K562 (cell line): ENCODE measurements at regions not wholly inside any gene's neighbourhood (a gene's known extent, or its start where the extent isn't known, plus 50 kb on each side); places are given as distances from the start of the nearest gene placed in this dataset.
A peak's percentile ranks its signal among the peaks of the same experiment; 100 is the strongest.

ENCODE experiments used
- ATAC-seq: fragments of 200-7000 bp; cut with Tn5 transposase; 3 replicates; pipeline ENCODE4 v1.9.1; 2020; ENCODE audit warnings: moderate library complexity
- BruUV-seq: library from RNA; stranded (reverse); fragments of 400-500 nt; replicated peaks from 2 replicates; lab custom pipeline; 2021; lab: Mats Ljungman, UMichigan
- CTCF ChIA-PET: fragments of 300-600 bp; formaldehyde crosslinking; extraction: SDS; loops from one replicate; lab custom pipeline; 2021; ENCODE audit warnings: low intra/inter-chr PET ratio; lab: Yijun Ruan, JAX
- POLR2A ChIA-PET: fragments of 300-600, 350-650 bp; sonication (Branson Sonifier 250); formaldehyde crosslinking; extraction: SDS; loops from one replicate; lab custom pipeline; 2021; ENCODE audit warnings: antibody characterized with exemption, inconsistent platforms; lab: Yijun Ruan, JAX
- DNase-seq, 4 experiments: peaks; one replicate each; pipeline versions ENCODE4 v3.0.0 to v3.0.0-alpha.2; 2011 to 2018; ENCODE audit warnings: low spot score in 3 of 4, mixed read lengths in 3 of 4; ENCODE audit errors: extremely low read depth in 1 of 4
- FAIRE-seq: peaks from 2 replicates; lab custom pipeline; 2011; peaks lifted over from hg19 to GRCh38; lab: Jason Lieb, UNC
- H2AFZ ChIP-seq: 2 replicates; pipeline ENCODE4 v1.6.0; 2011; ENCODE audit warnings: low read depth, low read length, control low read depth, inconsistent platforms
- H3K27ac ChIP-seq: fragments of 200-600 bp; 3 replicates; pipeline ENCODE4 v1.8.0; 2011; ENCODE audit warnings: low read depth, mild to moderate bottlenecking, control low read depth, inconsistent platforms, low read length, moderate library complexity, mixed read lengths; ENCODE audit errors: extremely low read depth
- H3K27me3 ChIP-seq, 2 experiments: fragments of 300-600 bp in 1 of 2; 2 replicates in 1 of 2; 3 replicates in 1 of 2; pipeline versions ENCODE4 v1.6.0 to v1.8.0; 2011; ENCODE audit warnings: inconsistent platforms in 2 of 2, low read length in 2 of 2, mild to moderate bottlenecking in 1 of 2, mixed read lengths in 1 of 2, moderate library complexity in 1 of 2; ENCODE audit not compliant: control insufficient read depth in 2 of 2, insufficient read depth in 2 of 2
- H3K36me3 ChIP-seq: fragments of 300-600 bp; 3 replicates; pipeline ENCODE4 v1.8.0; 2011; ENCODE audit warnings: mild to moderate bottlenecking, low read length, inconsistent platforms; ENCODE audit not compliant: control insufficient read depth, insufficient read depth
- H3K4me1 ChIP-seq, 2 experiments: fragments of 200-600 bp in 1 of 2; replicated peaks in 1 of 2; 2 replicates in 1 of 2; 3 replicates in 1 of 2; pipeline versions ENCODE4 v1.5.1 to v1.8.0; 2011; ENCODE audit warnings: inconsistent platforms in 2 of 2, low read length in 2 of 2, mild to moderate bottlenecking in 1 of 2, mixed read lengths in 1 of 2, moderate library complexity in 1 of 2; ENCODE audit not compliant: control insufficient read depth in 2 of 2, insufficient read depth in 2 of 2
- H3K4me2 ChIP-seq: 2 replicates; pipeline ENCODE4 v1.6.1; 2011; ENCODE audit warnings: low read length, control low read depth, inconsistent platforms, mixed read lengths; ENCODE audit not compliant: insufficient read depth
- H3K4me3 ChIP-seq: fragments of 200-600 bp; sonication (generic), shearing (Covaris generic); 2 replicates; pipeline ENCODE4 v1.5.1; 2016; ENCODE audit warnings: control low read depth, inconsistent platforms
- H3K79me2 ChIP-seq: fragments of 200-600 bp; 3 replicates; pipeline ENCODE4 v1.8.0; 2011; ENCODE audit warnings: low read length, inconsistent platforms; ENCODE audit not compliant: control insufficient read depth, insufficient read depth
- H3K9ac ChIP-seq, 2 experiments: 2 replicates each; pipeline versions ENCODE4 v1.6.0 to v1.6.1; 2011; ENCODE audit warnings: low read depth in 2 of 2, low read length in 2 of 2, control low read depth in 1 of 2, inconsistent platforms in 1 of 2, mild to moderate bottlenecking in 1 of 2, mixed read lengths in 1 of 2; ENCODE audit not compliant: insufficient read depth in 1 of 2
- H3K9me1 ChIP-seq: one replicate; pipeline ENCODE4 v1.6.0; 2011; ENCODE audit warnings: inconsistent platforms, mild to moderate bottlenecking, low read length, moderate library complexity; ENCODE audit not compliant: control insufficient read depth, insufficient read depth
- H3K9me3 ChIP-seq: replicated peaks from 2 replicates; pipeline ENCODE4 v1.5.1; 2011; ENCODE audit warnings: low read depth, low read length, inconsistent platforms; ENCODE audit not compliant: control insufficient read depth, insufficient read depth
- H4K20me1 ChIP-seq: replicated peaks from 2 replicates; pipeline ENCODE4 v1.6.1; 2011; ENCODE audit warnings: low read length, inconsistent platforms, mixed read lengths; ENCODE audit not compliant: control insufficient read depth, insufficient read depth
- FOXJ2 ChIP-seq: fragments of 200-800 bp; sonication (Bioruptor generic); IDR thresholded peaks from 2 replicates; pipeline ENCODE4 v1.6.1; 2016; ENCODE audit warnings: missing genetic modification characterization, missing compliant biosample characterization
- HDAC3 ChIP-seq: fragments of 450-650 bp; IDR thresholded peaks from 2 replicates; pipeline ENCODE4 v1.6.1; 2018; ENCODE audit warnings: borderline replicate concordance, mild to moderate bottlenecking, moderate library complexity; ENCODE audit not compliant: partially characterized antibody
- MCM7 ChIP-seq, 2 experiments: fragments of 450-650 bp; IDR thresholded peaks; 2 replicates each; pipeline ENCODE4 v1.6.1; 2016 to 2018
- ZNF764 ChIP-seq: fragments of 250-450 bp; sonication (Bioruptor Pico); IDR thresholded peaks from 2 replicates; pipeline ENCODE4 v1.4.0; 2020; ENCODE audit warnings: low read depth, mild to moderate bottlenecking, moderate library complexity
- in situ Hi-C: fragments of 300-500 bp; cut with MboI; formaldehyde crosslinking; loops from 4 replicates; pipeline ENCODE4 v1.15.0; 2018; ENCODE audit warnings: inconsistent platforms, mixed read lengths
- intact Hi-C: fragments of 100-400 bp; cut with micrococcal nuclease; formaldehyde crosslinking; loops from 2 replicates; pipeline ENCODE4 v1.14.2; 2022
- TF ChIP-seq, protein P1 (sequence below): fragments of 450-650 bp; IDR thresholded peaks from 2 replicates; pipeline ENCODE4 v1.6.1; 2017; ENCODE audit warnings: mild to moderate bottlenecking, moderate library complexity
- TF ChIP-seq, protein P2 (sequence below): fragments of 450-650 bp; IDR thresholded peaks from 2 replicates; pipeline ENCODE4 v1.6.1; 2016; ENCODE audit warnings: antibody characterized with exemption

DNA sequence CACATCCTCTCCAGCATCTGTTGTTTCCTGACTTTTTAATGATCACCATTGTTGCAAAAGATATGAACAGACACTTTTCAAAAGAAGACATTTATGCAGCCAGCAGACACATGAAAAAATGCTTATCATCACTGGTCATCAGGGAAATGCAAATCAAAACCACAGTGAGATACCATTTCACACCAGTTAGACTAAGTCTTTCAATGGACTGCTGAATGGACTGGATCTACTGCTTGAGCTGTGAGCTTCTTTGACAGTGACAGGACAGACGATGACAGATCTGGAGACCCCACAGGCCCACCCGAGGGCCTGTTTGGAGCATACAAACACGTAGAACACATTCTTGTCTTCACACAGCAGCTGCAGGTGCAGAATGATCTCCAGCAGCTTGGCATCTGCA is 266.1 kb upstream of the RIOK2 start (continued):
- TF ChIP-seq, protein P1, sequence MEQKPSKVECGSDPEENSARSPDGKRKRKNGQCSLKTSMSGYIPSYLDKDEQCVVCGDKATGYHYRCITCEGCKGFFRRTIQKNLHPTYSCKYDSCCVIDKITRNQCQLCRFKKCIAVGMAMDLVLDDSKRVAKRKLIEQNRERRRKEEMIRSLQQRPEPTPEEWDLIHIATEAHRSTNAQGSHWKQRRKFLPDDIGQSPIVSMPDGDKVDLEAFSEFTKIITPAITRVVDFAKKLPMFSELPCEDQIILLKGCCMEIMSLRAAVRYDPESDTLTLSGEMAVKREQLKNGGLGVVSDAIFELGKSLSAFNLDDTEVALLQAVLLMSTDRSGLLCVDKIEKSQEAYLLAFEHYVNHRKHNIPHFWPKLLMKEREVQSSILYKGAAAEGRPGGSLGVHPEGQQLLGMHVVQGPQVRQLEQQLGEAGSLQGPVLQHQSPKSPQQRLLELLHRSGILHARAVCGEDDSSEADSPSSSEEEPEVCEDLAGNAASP: no peak
- no peak for TF ChIP-seq HDAC3

DNA sequence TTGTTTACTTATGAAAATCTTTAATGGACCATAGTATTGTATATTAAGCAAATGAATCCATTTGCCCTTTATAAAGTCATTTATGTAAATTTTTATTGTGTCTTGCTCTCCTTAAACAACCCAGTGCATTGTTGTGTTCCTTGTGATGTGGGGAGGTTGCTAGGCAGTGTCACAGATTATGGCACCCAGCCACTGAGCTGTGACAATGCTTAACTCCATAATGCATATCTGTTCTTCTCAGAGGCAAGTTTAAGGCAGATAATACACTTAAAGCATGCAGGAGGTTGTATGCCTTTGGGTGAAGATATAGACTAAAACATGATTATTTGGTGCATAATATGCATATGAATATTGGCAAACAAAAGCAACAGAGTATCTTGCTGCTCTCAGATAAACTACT is 269.6 kb upstream of the RIOK2 start:
- ATAC-seq: no peak
- Histone ChIP-seq H3K4me1 (no peaks in the 10 kb centered on the region), H3K27me3 (no peaks in the 10 kb centered on the region)
- CTCF ChIA-PET: no interaction called here
- no peak for TF ChIP-seq ZNF764 (CRISPR knock-in tag)
- peak; percentile 86 for TF ChIP-seq FOXJ2 (tag)
- no peak for TF ChIP-seq MCM7 (IDR thresholded peaks at IDR 0.05)
- TF ChIP-seq, protein P2, sequence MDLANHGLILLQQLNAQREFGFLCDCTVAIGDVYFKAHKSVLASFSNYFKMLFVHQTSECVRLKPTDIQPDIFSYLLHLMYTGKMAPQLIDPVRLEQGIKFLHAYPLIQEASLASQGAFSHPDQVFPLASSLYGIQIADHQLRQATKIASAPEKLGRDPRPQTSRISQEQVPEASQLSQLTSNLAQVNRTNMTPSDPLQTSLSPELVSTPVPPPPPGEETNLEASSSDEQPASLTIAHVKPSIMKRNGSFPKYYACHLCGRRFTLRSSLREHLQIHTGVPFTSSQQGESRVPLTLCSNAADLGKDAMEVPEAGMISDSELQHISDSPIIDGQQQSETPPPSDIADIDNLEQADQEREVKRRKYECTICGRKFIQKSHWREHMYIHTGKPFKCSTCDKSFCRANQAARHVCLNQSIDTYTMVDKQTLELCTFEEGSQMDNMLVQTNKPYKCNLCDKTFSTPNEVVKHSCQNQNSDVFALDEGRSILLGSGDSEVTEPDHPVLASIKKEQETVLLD: no peak
- TF ChIP-seq, all 486 proteins: peak for 1
- Histone ChIP-seq H3K36me3 (no peaks in the 10 kb centered on the region), H3K79me2 (no peaks in the 10 kb centered on the region), H3K4me2 (no peak overlapping the region), H3K9ac (no peak overlapping the region), H3K9me3 (no peaks in the 10 kb centered on the region; the same call in 1 of the 2 replicates), H3K27ac (no peak overlapping the region), H2AFZ (no peak overlapping the region), H3K4me3 (no peak overlapping the region), H4K20me1 (no peaks in the 10 kb centered on the region), H3K9me1 (no peaks in the 10 kb centered on the region)
- intact Hi-C loops: no loop called here
- DNase-seq (no peak), FAIRE-seq (no peak)
- POLR2A ChIA-PET: no interaction called here
- no TSS peak for BruUV-seq
- in situ Hi-C loops: no loop called here
